Kidney (tissue), 13 donors: ENCODE measurements at regions not wholly inside any gene's neighbourhood (a gene's known extent, or its start where the extent isn't known, plus 50 kb on each side); places are given as distances from the start of the nearest gene placed in this dataset.

Experiments used
- DNase-seq, 5 donors: peaks; one replicate each; pipeline ENCODE4 v3.0.0-alpha.2; 2013 to 2020
- FAIRE-seq: peaks from 2 replicates; lab custom pipeline; 2012; peaks lifted over from hg19 to GRCh38; lab: Jason Lieb, UNC
- H3K27ac ChIP-seq, 2 donors: one replicate each; pipeline ENCODE4 v1.7.0; 2013; ENCODE audit warnings: low read depth in 2 of 2, low read length in 2 of 2, inconsistent platforms in 1 of 2
- H3K27me3 ChIP-seq: one replicate; pipeline ENCODE4 v1.7.1; 2013; ENCODE audit warnings: low read length, inconsistent platforms; ENCODE audit not compliant: control insufficient read depth, insufficient read depth
- H3K36me3 ChIP-seq, 3 donors: one replicate each; pipeline versions ENCODE4 v1.7.0 to v1.7.1; 2013; ENCODE audit warnings: low read length in 3 of 3, control low read depth in 1 of 3, inconsistent platforms in 1 of 3; ENCODE audit not compliant: insufficient read depth in 3 of 3, control insufficient read depth in 2 of 3
- H3K4me1 ChIP-seq, 3 donors: one replicate each; pipeline versions ENCODE4 v1.7.0 to v1.7.1; 2013; ENCODE audit warnings: low read length in 3 of 3, inconsistent platforms in 1 of 3, low read depth in 1 of 3; ENCODE audit not compliant: control insufficient read depth in 2 of 3, insufficient read depth in 2 of 3
- H3K4me3 ChIP-seq, 3 donors: one replicate each; pipeline versions ENCODE4 v1.7.0 to v1.8.1; 2013; ENCODE audit warnings: low read length in 3 of 3, control low read depth in 1 of 3, inconsistent platforms in 1 of 3
- H3K9ac ChIP-seq, 3 donors: one replicate each; pipeline versions ENCODE4 v1.7.0 to v1.7.1; 2013; ENCODE audit warnings: low read length in 3 of 3, control low read depth in 1 of 3, inconsistent platforms in 1 of 3
- H3K9me3 ChIP-seq, 3 donors: one replicate each; pipeline versions ENCODE4 v1.7.0 to v1.7.1; 2013; ENCODE audit warnings: low read length in 3 of 3, control low read depth in 1 of 3, inconsistent platforms in 1 of 3; ENCODE audit not compliant: control insufficient read depth in 2 of 3, insufficient read depth in 1 of 3
- intact Hi-C: fragments of 100-400 bp; cut with DNase I; formaldehyde crosslinking; loops from one replicate; pipeline ENCODE4 v1.11.1; 2022
- TF ChIP-seq, protein P1 (sequence below): IDR thresholded peaks from 3 replicates; pipeline ENCODE4 v1.5.1; 2012; ENCODE audit warnings: mild to moderate bottlenecking, moderate library complexity, borderline replicate concordance; ENCODE audit not compliant: insufficient read depth; ENCODE audit errors: extremely low read depth
- donor health status: control.
- donor health status: control.
- donor health status: control.
- donor health status: control.
- donor health status: control.
- donor health status: DM: yes; HTN: yes; CAD: no.
- donor health status: Normal renal cell carcinoma (clear cell type).

DNA sequence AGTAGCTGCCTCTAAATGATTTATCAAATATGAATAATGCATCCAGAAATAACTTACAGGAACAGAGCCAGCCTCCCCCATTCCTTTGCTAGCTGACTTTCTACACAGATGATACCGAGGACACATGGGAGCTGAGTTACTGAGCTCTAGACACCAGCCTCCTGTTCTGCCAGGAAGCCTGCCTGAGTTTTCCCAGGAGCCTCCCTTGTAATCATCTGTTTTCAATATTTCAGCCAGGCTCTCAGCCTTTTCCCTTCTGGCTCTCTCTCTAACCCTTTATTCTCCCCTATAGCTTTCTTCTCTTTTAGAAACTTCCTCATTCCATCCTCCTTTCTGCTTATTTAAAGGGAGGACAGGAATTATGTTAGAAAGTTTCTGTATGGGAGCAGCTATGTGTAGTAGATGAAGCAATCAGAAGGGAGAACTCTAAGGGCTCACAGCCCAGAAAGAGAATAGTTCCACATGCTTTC, 911.6 kb downstream of the TDRD15 start:
- FAIRE-seq = no peak
- H3K4me1 ChIP-seq = no peaks in the 10 kb centered on the region
- intact Hi-C loops = no loop called here
- no peak overlapping the region for H3K4me3 ChIP-seq
- no peaks in the 10 kb centered on the region for H3K9me3 ChIP-seq
- no peaks in the 10 kb centered on the region for H3K36me3 ChIP-seq
- peak in 1 of 5 donors; percentile 18 for DNase-seq
- TF ChIP-seq, protein P1, sequence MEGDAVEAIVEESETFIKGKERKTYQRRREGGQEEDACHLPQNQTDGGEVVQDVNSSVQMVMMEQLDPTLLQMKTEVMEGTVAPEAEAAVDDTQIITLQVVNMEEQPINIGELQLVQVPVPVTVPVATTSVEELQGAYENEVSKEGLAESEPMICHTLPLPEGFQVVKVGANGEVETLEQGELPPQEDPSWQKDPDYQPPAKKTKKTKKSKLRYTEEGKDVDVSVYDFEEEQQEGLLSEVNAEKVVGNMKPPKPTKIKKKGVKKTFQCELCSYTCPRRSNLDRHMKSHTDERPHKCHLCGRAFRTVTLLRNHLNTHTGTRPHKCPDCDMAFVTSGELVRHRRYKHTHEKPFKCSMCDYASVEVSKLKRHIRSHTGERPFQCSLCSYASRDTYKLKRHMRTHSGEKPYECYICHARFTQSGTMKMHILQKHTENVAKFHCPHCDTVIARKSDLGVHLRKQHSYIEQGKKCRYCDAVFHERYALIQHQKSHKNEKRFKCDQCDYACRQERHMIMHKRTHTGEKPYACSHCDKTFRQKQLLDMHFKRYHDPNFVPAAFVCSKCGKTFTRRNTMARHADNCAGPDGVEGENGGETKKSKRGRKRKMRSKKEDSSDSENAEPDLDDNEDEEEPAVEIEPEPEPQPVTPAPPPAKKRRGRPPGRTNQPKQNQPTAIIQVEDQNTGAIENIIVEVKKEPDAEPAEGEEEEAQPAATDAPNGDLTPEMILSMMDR = no peak
- H3K27me3 ChIP-seq = no peaks in the 10 kb centered on the region
- H3K9ac ChIP-seq = no peak overlapping the region
- H3K27ac ChIP-seq = no peak overlapping the region

DNA sequence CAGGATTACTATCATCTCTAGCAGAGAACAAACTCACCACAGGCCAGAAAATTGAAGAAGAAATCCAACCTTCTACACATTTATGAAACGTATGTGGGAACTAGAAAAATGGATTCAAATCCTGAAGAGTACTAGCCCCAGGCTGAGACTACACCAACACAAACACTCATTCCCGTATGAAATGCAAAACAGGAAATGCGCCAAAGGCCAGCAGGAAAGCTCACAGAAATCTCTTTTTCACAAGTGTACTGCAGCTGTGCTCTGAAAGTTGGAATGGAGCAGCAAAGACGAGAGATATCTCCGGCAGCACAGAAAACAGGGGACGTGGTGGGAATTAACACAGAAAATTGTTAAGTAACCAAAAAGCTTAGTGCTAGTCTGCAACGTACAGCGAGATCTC, 913.5 kb downstream of the TDRD15 start:
- Histone ChIP-seq H3K36me3 (no peaks in the 10 kb centered on the region), H3K9me3 (no peaks in the 10 kb centered on the region), H3K9ac (no peak overlapping the region), H3K4me1 (no peaks in the 10 kb centered on the region), H3K4me3 (no peak overlapping the region), H3K27ac (no peak overlapping the region), H3K27me3 (no peaks in the 10 kb centered on the region)
- peak in 1 of 5 donors; percentile 6 for DNase-seq
- intact Hi-C loops = no loop called here
- TF ChIP-seq, protein P1 = no peak
- no peak for FAIRE-seq

DNA sequence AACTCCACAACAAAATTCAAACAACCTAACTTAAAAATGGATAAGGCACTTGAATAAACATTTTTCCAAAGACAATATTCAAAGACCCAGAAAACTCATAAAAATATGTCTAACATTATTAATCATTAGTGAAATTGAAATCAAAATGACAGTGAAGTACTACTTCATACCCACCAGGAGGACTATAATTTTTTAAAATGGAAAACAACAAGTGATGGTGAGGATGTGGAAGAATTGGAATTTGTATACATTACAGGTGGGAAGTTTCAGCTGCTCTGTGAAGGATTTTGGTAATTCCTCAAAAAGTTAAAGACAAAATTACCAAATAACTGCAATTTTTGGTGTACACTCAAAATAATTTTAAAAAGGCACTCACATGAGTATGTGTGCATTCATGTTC, 920.0 kb downstream of the TDRD15 start:
- Histone ChIP-seq H3K9ac (no peak overlapping the region), H3K27ac (no peak overlapping the region), H3K9me3 (no peaks in the 10 kb centered on the region), H3K36me3 (no peaks in the 10 kb centered on the region), H3K4me3 (no peak overlapping the region), H3K4me1 (no peaks in the 10 kb centered on the region), H3K27me3 (no peaks in the 10 kb centered on the region)
- TF ChIP-seq, protein P1 = no peak
- DNase-seq = no peak
- intact Hi-C loops = no loop called here
- peak; percentile 21 for FAIRE-seq
